Chondrocyte (in vitro differentiated cells): ENCODE measurements at regions not wholly inside any gene's neighbourhood (a gene's known extent, or its start where the extent isn't known, plus 50 kb on each side); places are given as distances from the start of the nearest gene placed in this dataset.

Experiments
- DNase-seq: peaks from one replicate; pipeline ENCODE4 v3.0.0; 2021; ENCODE audit warnings: mixed read lengths, low spot score
- H3K27ac Mint-ChIP-seq: one replicate; pipeline ENCODE4 v1.8.0; 2021; ENCODE audit warnings: mild to moderate bottlenecking, moderate library complexity, mixed read lengths; ENCODE audit not compliant: unreplicated experiment
- H3K27me3 Mint-ChIP-seq: 2 replicates; pipeline ENCODE4 v1.8.0; 2021; ENCODE audit warnings: low read depth, mixed read lengths
- H3K36me3 Mint-ChIP-seq: 2 replicates; pipeline ENCODE4 v1.8.0; 2021; ENCODE audit warnings: low read depth, mixed read lengths
- H3K4me1 Mint-ChIP-seq: 2 replicates; pipeline ENCODE4 v1.8.0; 2021; ENCODE audit warnings: low read depth, mild to moderate bottlenecking, mixed read lengths
- H3K4me3 Mint-ChIP-seq: one replicate; pipeline ENCODE4 v1.8.0; 2021; ENCODE audit warnings: mild to moderate bottlenecking, moderate library complexity, mixed read lengths; ENCODE audit not compliant: unreplicated experiment
- H3K9me3 Mint-ChIP-seq: 2 replicates; pipeline ENCODE4 v1.8.0; 2021; ENCODE audit warnings: low read depth, mixed read lengths
- CTCF ChIP-seq: fragments of 200-600 bp; sonication (generic); IDR thresholded peaks from 2 replicates; pipeline ENCODE4 v1.5.0; 2021; ENCODE audit warnings: antibody characterized with exemption, mild to moderate bottlenecking, moderate library complexity

GRCh38 chr2:200218645-200219044 lies 87.8 kb upstream of the SPATS2L start:
- H3K4me3 Mint-ChIP-seq: no peak overlapping the region
- H3K4me1 Mint-ChIP-seq: peaks cover 13% of the 10 kb centered on the region
- no peaks in the 10 kb centered on the region for H3K36me3 Mint-ChIP-seq
- H3K27ac Mint-ChIP-seq: no peak overlapping the region
- no peak for TF ChIP-seq CTCF
- no peaks in the 10 kb centered on the region for H3K27me3 Mint-ChIP-seq
- no peaks in the 10 kb centered on the region for H3K9me3 Mint-ChIP-seq
- no peak for DNase-seq

- TF ChIP-seq CTCF: no peak
- Mint-ChIP-seq H3K4me1 (peaks cover 19% of the 10 kb centered on the region), H3K9me3 (no peaks in the 10 kb centered on the region), H3K27me3 (no peaks in the 10 kb centered on the region), H3K36me3 (no peaks in the 10 kb centered on the region), H3K27ac (no peak overlapping the region), H3K4me3 (no peak overlapping the region)
- DNase-seq: no peak
Observed at GRCh38 chr2:200219309-200220113, 87.0 kb upstream of the SPATS2L start.

GRCh38 chr2:200220251-200220650 lies 86.2 kb upstream of the SPATS2L start:
- Mint-ChIP-seq H3K4me1 (peaks cover 23% of the 10 kb centered on the region), H3K36me3 (no peaks in the 10 kb centered on the region), H3K27ac (no peak overlapping the region), H3K4me3 (no peak overlapping the region), H3K9me3 (no peaks in the 10 kb centered on the region), H3K27me3 (no peaks in the 10 kb centered on the region)
- no peak for DNase-seq
- no peak for TF ChIP-seq CTCF

- TF ChIP-seq CTCF: no peak
- no peaks in the 10 kb centered on the region for H3K27me3 Mint-ChIP-seq
- no peak for DNase-seq
- no peak overlapping the region for H3K27ac Mint-ChIP-seq
- H3K36me3 Mint-ChIP-seq: no peaks in the 10 kb centered on the region
- peaks cover 2% of the 10 kb centered on the region for H3K9me3 Mint-ChIP-seq
- H3K4me3 Mint-ChIP-seq: no peak overlapping the region
- peaks cover 32% of the 10 kb centered on the region for H3K4me1 Mint-ChIP-seq
Observed at GRCh38 chr2:200221055-200221955, 85.2 kb upstream of the SPATS2L start.

- H3K27me3 Mint-ChIP-seq: no peaks in the 10 kb centered on the region
- H3K9me3 Mint-ChIP-seq: peaks cover 2% of the 10 kb centered on the region
- no peak for DNase-seq
- H3K36me3 Mint-ChIP-seq: no peaks in the 10 kb centered on the region
- H3K27ac Mint-ChIP-seq: no peak overlapping the region
- peaks cover 42% of the 10 kb centered on the region for H3K4me1 Mint-ChIP-seq
- no peak for TF ChIP-seq CTCF
- H3K4me3 Mint-ChIP-seq: no peak overlapping the region
Observed at GRCh38 chr2:200222791-200223190, 83.7 kb upstream of the SPATS2L start.
